HuH-7 (cell line): ENCODE measurements at regions not wholly inside any gene's neighbourhood (a gene's known extent, or its start where the extent isn't known, plus 50 kb on each side); places are given as distances from the start of the nearest gene placed in this dataset.

ENCODE experiments used
- DNase-seq: peaks from one replicate; pipeline ENCODE4 v3.0.0; 2011; ENCODE audit warnings: low spot score

- no peak for DNase-seq
These were observed 155.2 kb upstream of the KCNIP4 start for GRCh38 chr4:22103768-22104167.

- DNase-seq: no peak
These were observed 151.3 kb upstream of the KCNIP4 start for GRCh38 chr4:22099896-22100295.

DNA sequence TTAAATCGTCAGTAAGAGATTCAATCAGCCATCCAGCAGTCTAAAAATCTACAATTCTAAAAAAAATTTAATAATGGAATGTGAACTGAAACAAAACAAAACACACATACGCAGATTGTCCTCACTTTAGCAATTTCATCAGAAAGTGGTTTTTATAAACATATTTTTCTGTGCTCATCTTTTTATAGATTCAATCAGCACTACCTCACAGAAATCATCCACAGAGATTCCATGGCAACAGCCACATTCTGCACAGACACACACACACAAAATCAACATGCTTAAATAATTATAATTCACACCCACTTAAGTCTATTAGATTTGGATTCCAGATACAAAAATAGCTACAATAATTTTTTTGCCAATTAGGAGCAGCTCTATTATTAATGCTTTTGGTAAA, 149.0 kb upstream of the KCNIP4 start:
- DNase-seq: no peak

GRCh38 chr4:22094217-22094616, 145.6 kb upstream of the KCNIP4 start:
- no peak for DNase-seq

DNA sequence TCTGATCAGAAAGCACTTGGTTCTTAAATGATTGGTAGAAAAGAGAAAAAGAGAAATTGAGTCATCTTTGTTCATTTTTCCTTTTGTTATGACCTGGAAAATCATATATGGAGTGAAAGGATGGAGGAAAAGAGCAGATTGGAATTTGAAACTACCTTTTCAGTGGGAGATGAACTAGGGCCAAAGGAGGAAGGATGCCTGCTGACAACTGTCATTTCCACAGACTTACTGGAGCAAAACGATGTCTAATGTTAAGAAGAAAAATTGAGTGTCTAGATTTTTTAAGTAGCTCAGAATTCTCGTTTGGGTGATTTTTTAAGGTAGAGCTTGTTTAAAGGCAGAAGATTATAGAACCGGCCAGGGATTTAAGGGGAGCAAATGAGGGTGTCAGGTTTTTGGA, 144.6 kb upstream of the KCNIP4 start:
- no peak for DNase-seq

DNA sequence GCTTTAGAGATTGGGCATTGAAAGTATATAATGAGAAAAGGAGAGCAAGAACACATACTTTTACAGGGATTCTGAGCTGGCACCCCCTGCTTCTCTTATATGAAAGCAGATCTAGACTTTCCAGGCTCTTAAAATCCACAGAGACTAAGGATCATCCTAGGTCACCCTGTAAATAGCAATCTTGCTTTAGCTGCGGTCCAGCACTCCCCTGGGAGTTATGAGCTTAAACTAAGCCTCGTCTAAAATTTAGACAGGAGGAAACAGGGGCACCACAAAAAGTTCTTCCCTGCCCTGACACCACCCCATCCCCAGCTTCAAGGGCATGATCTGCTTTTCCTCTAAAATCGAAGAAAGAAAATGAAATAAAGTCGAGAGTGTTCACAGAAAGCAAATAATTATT, 143.3 kb upstream of the KCNIP4 start:
- DNase-seq: no peak

GRCh38 chr4:22091352-22091717, 142.8 kb upstream of the KCNIP4 start:
- DNase-seq: no peak

DNA sequence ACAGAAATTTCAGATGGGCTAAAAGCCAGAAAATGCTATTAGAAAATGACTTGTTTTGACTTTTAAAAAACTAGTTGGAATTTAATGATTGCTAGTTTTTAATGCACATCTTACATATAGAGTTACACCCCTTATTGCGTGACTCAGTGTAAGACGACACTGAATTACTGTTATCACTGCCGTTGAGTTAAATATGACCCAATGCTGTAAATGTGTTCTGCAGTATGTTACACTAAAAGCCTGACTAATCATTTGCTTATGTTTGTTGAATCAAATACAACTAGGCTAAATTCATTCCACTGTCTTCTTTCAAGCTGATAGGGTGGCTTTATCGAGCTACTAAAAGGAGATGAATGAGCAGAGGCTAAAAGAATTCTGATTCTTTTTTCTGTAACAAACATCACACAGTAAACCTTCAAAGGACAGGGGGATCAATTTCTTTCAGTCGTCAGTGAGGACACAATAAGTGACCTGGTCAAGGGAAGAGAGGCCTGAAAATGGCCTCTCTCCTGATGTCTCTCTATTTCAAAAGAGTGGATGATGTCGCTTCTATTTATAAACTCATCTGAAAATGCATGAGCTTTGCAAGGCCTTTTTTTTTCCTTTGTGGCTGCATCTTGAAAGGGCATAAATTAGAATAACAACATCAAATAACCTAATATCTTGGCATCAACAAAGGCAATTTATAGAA, 142.2 kb upstream of the KCNIP4 start:
- DNase-seq: no peak

DNA sequence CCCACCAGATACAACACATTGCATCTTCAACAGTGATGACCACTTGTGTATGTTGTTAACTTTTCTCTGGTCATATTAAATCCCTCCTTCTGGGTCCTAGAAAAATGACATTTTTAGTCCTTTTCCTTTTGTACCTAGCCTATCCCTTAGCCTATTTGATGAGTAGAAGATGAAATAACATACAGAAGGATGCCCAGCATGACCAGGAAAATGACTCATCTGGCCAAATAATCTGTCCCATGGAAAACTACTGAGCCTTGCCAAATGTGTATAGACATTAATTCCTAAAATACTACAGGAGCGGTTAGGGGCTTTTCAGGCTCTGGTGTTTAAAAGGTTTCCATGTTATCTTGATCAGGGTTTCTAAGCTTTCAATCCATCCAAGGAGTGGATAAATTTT, 129.0 kb upstream of the KCNIP4 start:
- no peak for DNase-seq

GRCh38 chr4:22072726-22073125, 124.2 kb upstream of the KCNIP4 start:
- DNase-seq: no peak

GRCh38 chr4:22072240-22072639, 123.7 kb upstream of the KCNIP4 start:
- no peak for DNase-seq

DNA sequence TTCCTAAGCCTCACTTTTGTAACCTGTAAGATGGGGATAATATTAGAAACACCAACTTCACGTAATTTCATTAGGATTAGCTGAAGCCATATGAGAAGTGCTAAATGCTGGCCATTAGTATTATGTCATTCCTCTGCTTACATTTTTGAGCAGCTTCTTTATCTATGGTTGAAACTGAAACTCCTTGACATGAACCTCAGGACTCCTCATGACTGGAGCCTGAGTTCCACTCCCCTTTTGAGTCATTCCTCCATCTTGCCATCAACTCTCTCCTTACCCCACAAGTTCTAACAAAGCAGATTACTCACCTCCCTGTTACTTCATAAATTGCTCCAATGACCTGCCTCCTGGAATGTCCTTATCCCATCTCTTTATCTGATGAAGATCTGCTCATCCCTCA, 123.2 kb upstream of the KCNIP4 start:
- DNase-seq: no peak

GRCh38 chr4:22070256-22070655, 121.7 kb upstream of the KCNIP4 start:
- DNase-seq: no peak

DNA sequence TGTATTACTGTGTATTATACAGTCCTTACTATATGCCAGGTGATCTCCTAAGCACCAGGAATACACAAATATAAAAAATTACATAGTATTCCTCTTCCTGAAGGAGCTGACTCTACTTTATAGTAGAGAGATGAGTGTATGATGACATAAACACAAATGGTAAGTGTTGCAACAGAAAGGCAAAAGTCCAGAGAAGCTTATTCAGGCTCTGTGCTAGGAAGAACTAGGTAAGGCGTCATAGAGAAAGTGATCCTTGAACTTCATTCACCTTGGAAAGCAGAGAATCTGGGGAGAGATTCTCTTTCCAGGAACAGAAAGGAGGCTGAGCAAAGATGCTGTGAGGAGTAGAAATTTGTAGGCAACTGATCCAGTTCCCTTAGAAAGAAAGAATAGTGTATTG, 115.0 kb upstream of the KCNIP4 start:
- DNase-seq: no peak

DNA sequence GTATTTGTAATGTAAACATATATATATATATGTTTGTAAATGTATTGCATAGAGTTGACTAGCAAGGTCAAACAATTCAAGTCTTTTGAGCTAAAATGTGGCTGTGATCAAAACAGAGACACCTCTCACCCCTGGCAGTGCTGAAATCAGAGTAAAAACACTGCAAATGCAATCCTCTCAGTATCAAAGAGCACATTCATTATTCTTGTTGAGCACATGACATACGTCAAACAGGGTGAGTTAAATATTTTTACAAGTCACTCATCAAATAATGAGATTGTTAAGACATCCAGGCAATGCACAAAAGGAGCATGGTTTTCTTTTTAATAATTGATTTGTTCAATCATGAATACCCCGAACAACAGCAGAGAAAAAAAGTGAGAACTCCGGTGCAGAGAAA, 114.1 kb upstream of the KCNIP4 start:
- no peak for DNase-seq

DNA sequence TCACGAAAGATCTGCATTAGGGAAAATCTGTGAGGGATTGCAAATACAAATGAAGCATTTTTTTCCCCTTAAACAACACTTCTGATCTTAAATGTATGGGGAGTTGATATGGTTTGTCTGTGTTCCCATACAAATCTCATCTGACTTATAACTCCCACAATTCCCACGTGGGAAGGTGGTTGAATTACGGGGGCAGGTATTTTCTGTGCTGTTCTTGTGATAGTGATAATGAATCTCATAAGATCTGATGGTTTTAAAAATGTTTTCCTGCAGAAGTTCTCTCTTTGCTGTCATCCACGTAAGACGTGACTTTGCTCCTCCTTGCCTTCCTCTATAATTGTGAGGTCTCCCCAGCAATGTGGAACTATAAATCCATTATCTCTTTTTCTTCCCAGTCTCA, 107.4 kb upstream of the KCNIP4 start:
- DNase-seq: no peak

DNA sequence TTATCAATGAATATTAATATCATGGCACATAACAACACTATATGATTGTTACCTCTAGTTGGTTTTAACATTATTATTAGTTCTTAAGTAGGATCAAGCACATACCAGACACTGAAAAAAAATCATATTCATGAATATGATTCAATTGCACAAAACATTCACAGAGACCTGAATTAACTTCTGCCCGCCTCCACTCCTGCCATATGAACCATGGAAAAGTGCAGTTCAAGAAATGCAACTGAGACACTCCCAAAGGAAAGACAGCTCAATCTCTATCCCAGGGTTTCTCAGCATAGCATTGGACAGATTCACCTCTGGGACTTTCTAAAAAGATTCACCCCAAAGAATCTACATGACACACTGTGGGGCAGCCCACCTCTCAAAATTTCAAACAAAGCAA, 103.5 kb upstream of the KCNIP4 start:
- no peak for DNase-seq

GRCh38 chr4:22048323-22048722, 99.8 kb upstream of the KCNIP4 start:
- DNase-seq: no peak

GRCh38 chr4:22047793-22048192, 99.2 kb upstream of the KCNIP4 start:
- DNase-seq: no peak

- no peak for DNase-seq
These were observed 96.6 kb upstream of the KCNIP4 start for GRCh38 chr4:22045051-22045630.

GRCh38 chr4:22031423-22031822, 82.9 kb upstream of the KCNIP4 start:
- no peak for DNase-seq

DNA sequence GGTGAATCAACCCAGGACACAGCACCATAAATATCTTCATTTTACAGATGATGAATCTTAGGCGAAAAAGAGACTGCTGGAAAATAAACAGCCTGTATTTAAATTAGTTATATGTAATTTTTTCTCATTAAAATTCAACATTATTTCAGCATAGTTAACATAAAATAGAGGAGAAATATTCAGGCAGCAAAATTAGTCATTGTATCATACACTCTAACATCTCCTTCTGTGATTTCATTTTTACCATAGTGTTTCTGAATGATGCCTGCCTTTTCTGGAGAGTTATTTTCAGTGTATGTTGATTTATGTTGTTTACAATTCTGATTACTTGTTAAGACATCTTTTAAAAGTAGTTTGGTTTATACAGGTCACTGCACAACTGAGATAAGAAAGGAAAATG, 82.3 kb upstream of the KCNIP4 start:
- no peak for DNase-seq

GRCh38 chr4:22030307-22030706, 81.7 kb upstream of the KCNIP4 start:
- no peak for DNase-seq

GRCh38 chr4:22029803-22030202, 81.2 kb upstream of the KCNIP4 start:
- no peak for DNase-seq
